Astrocyte (in vitro differentiated cells and primary cell): ENCODE measurements at regions not wholly inside any gene's neighbourhood (a gene's known extent, or its start where the extent isn't known, plus 50 kb on each side); places are given as distances from the start of the nearest gene placed in this dataset.
A peak's percentile ranks its signal among the peaks of the same experiment; 100 is the strongest.

Source experiments
- DNase-seq: peaks from one replicate; pipeline ENCODE4 v3.0.0-alpha.2; 2010; ENCODE audit warnings: low read depth
- FAIRE-seq: peaks from 2 replicates; lab custom pipeline; 2011; peaks lifted over from hg19 to GRCh38; lab: Jason Lieb, UNC
- H2AFZ ChIP-seq: 2 replicates; pipeline ENCODE4 v1.6.0; 2012; ENCODE audit warnings: low read depth, low read length, inconsistent platforms
- H3K27ac ChIP-seq: 2 replicates; pipeline ENCODE4 v1.5.1; 2011; ENCODE audit warnings: low read depth, low read length, inconsistent platforms
- H3K27me3 ChIP-seq: 2 replicates; pipeline ENCODE4 v1.6.0; 2011; ENCODE audit warnings: low read length, inconsistent platforms; ENCODE audit not compliant: insufficient read depth
- H3K36me3 ChIP-seq: 2 replicates; pipeline ENCODE4 v1.5.1; 2011; ENCODE audit warnings: low read length, inconsistent platforms; ENCODE audit not compliant: insufficient read depth
- H3K4me1 ChIP-seq: 2 replicates; pipeline ENCODE4 v1.5.1; 2011; ENCODE audit warnings: low read length, inconsistent platforms; ENCODE audit not compliant: insufficient read depth
- H3K4me2 ChIP-seq: 2 replicates; pipeline ENCODE4 v1.6.0; 2012; ENCODE audit warnings: low read length, inconsistent platforms
- H3K4me3 ChIP-seq: 2 replicates; pipeline ENCODE4 v1.5.1; 2011; ENCODE audit warnings: low read depth, mild to moderate bottlenecking, low read length, inconsistent platforms; ENCODE audit not compliant: insufficient read depth
- H3K79me2 ChIP-seq: 2 replicates; pipeline ENCODE4 v1.6.0; 2012; ENCODE audit warnings: mild to moderate bottlenecking, low read length, inconsistent platforms; ENCODE audit not compliant: insufficient read depth
- H3K9ac ChIP-seq: 2 replicates; pipeline ENCODE4 v1.6.0; 2012; ENCODE audit warnings: mild to moderate bottlenecking, low read length, inconsistent platforms
- H3K9me3 ChIP-seq: 2 replicates; pipeline ENCODE4 v1.5.1; 2012; ENCODE audit warnings: low read depth, mild to moderate bottlenecking, low read length, inconsistent platforms; ENCODE audit not compliant: insufficient read depth
- H4K20me1 ChIP-seq: 2 replicates; pipeline ENCODE4 v1.6.0; 2012; ENCODE audit warnings: low read length, inconsistent platforms; ENCODE audit not compliant: insufficient read depth
- H3K27ac Mint-ChIP-seq: one replicate; pipeline ENCODE4 v1.8.0; 2021; ENCODE audit warnings: mild to moderate bottlenecking, mixed read lengths; ENCODE audit not compliant: unreplicated experiment
- H3K27me3 Mint-ChIP-seq: one replicate; pipeline ENCODE4 v1.8.0; 2021; ENCODE audit warnings: low read depth, mixed read lengths; ENCODE audit not compliant: unreplicated experiment
- H3K36me3 Mint-ChIP-seq: one replicate; pipeline ENCODE4 v1.8.0; 2021; ENCODE audit warnings: low read depth, mixed read lengths; ENCODE audit not compliant: unreplicated experiment
- H3K4me1 Mint-ChIP-seq: one replicate; pipeline ENCODE4 v1.8.0; 2021; ENCODE audit warnings: low read depth, mixed read lengths; ENCODE audit not compliant: unreplicated experiment
- H3K4me3 Mint-ChIP-seq: one replicate; pipeline ENCODE4 v1.8.0; 2021; ENCODE audit warnings: mild to moderate bottlenecking, moderate library complexity, mixed read lengths; ENCODE audit not compliant: unreplicated experiment
- H3K9me3 Mint-ChIP-seq: one replicate; pipeline ENCODE4 v1.8.0; 2021; ENCODE audit warnings: mild to moderate bottlenecking, mixed read lengths; ENCODE audit not compliant: unreplicated experiment
- CTCF ChIP-seq: IDR thresholded peaks from 2 replicates; pipeline ENCODE4 v1.5.1; 2011; ENCODE audit warnings: low read depth, mild to moderate bottlenecking, inconsistent platforms, low read length, moderate library complexity; ENCODE audit not compliant: insufficient read depth
- EZH2 ChIP-seq: IDR thresholded peaks from 2 replicates; pipeline ENCODE4 v1.6.1; 2012; ENCODE audit warnings: mild to moderate bottlenecking, low read length, inconsistent platforms; ENCODE audit not compliant: insufficient read depth

- Mint-ChIP-seq H3K27ac (no peak overlapping the region), H3K4me1 (no peaks in the 10 kb centered on the region), H3K27me3 (no peaks in the 10 kb centered on the region), H3K9me3 (peaks cover 2% of the 10 kb centered on the region), H3K36me3 (no peaks in the 10 kb centered on the region), H3K4me3 (no peak overlapping the region)
- Histone ChIP-seq H3K9ac (no peak overlapping the region), H3K27me3 (no peaks in the 10 kb centered on the region), H3K4me1 (no peaks in the 10 kb centered on the region), H2AFZ (no peak overlapping the region), H3K9me3 (no peaks in the 10 kb centered on the region), H3K27ac (no peak overlapping the region), H3K4me3 (no peak overlapping the region), H3K79me2 (no peaks in the 10 kb centered on the region), H3K4me2 (no peak overlapping the region), H3K36me3 (no peaks in the 10 kb centered on the region), H4K20me1 (no peaks in the 10 kb centered on the region)
- TF ChIP-seq CTCF (no peak), EZH2 (no peak)
- no peak for DNase-seq
- peak; percentile 96 for FAIRE-seq
Observed at GRCh38 chrX:8887004-8887403, 85.8 kb upstream of the FAM9A start.

DNA sequence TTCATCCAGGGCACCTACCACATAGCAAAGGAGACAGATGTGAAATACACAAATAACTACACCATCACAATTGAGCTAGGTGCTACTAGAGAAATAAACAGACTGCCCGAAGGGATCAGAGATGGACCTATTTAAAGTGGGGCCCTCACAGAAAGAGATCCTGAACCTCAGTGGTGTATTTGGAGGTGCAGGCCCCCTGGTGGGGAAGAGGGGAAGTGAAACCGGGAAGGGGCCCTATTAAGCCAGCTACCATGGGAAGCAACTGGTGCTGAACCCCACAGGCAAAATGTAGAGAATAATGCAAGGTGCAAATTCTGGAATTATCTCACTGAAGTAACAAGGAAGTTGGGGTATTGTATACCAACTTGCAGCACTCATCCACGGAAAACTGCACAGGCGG lies 78.6 kb upstream of the FAM9A start:
- TF ChIP-seq EZH2 (no peak), CTCF (peak; percentile 45)
- Histone ChIP-seq H3K79me2 (no peaks in the 10 kb centered on the region), H3K4me1 (no peaks in the 10 kb centered on the region), H2AFZ (no peak overlapping the region), H3K9ac (no peak overlapping the region), H3K9me3 (no peaks in the 10 kb centered on the region), H3K27ac (no peak overlapping the region), H3K27me3 (no peaks in the 10 kb centered on the region), H3K4me3 (no peak overlapping the region), H3K4me2 (no peak overlapping the region), H3K36me3 (no peaks in the 10 kb centered on the region), H4K20me1 (no peaks in the 10 kb centered on the region)
- no peak overlapping the region for H3K4me3 Mint-ChIP-seq
- H3K36me3 Mint-ChIP-seq = no peaks in the 10 kb centered on the region
- FAIRE-seq (no peak), DNase-seq (no peak)
- H3K27ac Mint-ChIP-seq = no peak overlapping the region
- H3K27me3 Mint-ChIP-seq = no peaks in the 10 kb centered on the region
- H3K4me1 Mint-ChIP-seq = no peaks in the 10 kb centered on the region
- no peaks in the 10 kb centered on the region for H3K9me3 Mint-ChIP-seq

DNA sequence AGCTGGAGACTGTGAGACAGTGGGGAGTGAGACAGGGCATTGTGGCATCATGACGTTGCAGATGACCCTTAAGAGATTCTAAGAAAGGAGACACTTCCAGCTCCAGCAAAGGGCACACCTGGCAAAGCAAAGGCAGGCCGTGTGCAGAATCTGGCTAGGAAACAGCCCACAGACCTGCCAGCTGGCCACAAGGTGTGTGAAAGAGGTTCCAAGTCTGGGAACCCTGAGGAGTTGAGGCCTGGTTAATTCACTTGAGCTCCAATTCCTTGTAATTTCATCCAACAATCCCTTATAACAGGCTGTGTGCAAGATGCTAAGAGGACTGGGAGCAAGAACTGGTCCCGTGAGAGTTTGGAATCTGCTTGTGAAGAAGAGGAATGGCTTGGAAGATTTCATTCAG lies 72.8 kb upstream of the FAM9A start:
- H3K27ac Mint-ChIP-seq = no peak overlapping the region

More for the DNA sequence above, 72.8 kb upstream of the FAM9A start:
- no peaks in the 10 kb centered on the region for H4K20me1 ChIP-seq
- no peak overlapping the region for H3K4me2 ChIP-seq
- Mint-ChIP-seq H3K4me1 (no peaks in the 10 kb centered on the region), H3K27me3 (no peaks in the 10 kb centered on the region), H3K4me3 (no peak overlapping the region), H3K9me3 (peaks cover 4% of the 10 kb centered on the region), H3K36me3 (no peaks in the 10 kb centered on the region)
- H3K27ac ChIP-seq = no peak overlapping the region
- DNase-seq (no peak), FAIRE-seq (peak; percentile 62)
- no peaks in the 10 kb centered on the region for H3K36me3 ChIP-seq
- no peak overlapping the region for H2AFZ ChIP-seq
- H3K9ac ChIP-seq = no peak overlapping the region
- no peaks in the 10 kb centered on the region for H3K27me3 ChIP-seq
- H3K4me1 ChIP-seq = no peaks in the 10 kb centered on the region
- TF ChIP-seq CTCF (no peak), EZH2 (no peak)
- no peaks in the 10 kb centered on the region for H3K9me3 ChIP-seq
- no peak overlapping the region for H3K4me3 ChIP-seq
- no peaks in the 10 kb centered on the region for H3K79me2 ChIP-seq
